CD14-positive monocyte (primary cell): ENCODE measurements at regions not wholly inside any gene's neighbourhood (a gene's known extent, or its start where the extent isn't known, plus 50 kb on each side); places are given as distances from the start of the nearest gene placed in this dataset.

Experiments used
- DNase-seq, 3 donors: peaks; one replicate each; pipeline ENCODE4 v3.0.0-alpha.2; 2011 to 2022
- H2AFZ ChIP-seq: 2 replicates; pipeline ENCODE4 v1.6.0; 2012; ENCODE audit warnings: mild to moderate bottlenecking, low read depth, low read length, inconsistent platforms; ENCODE audit not compliant: insufficient read depth, poor library complexity, severe bottlenecking
- H3K27ac ChIP-seq, 2 donors: 1 replicate in 1 of 2; 2 replicates in 1 of 2; pipeline ENCODE4 v1.5.1; 2012 to 2013; ENCODE audit warnings: low read length in 2 of 2, control low read depth in 1 of 2, inconsistent platforms in 1 of 2, low read depth in 1 of 2, mild to moderate bottlenecking in 1 of 2
- H3K27me3 ChIP-seq, 2 donors: one replicate each; pipeline versions ENCODE4 v1.6.0 to v1.6.1; 2011 to 2013; ENCODE audit warnings: low read length in 2 of 2; ENCODE audit not compliant: control insufficient read depth in 2 of 2, insufficient read depth in 2 of 2
- H3K36me3 ChIP-seq, 2 donors: replicated peaks in 1 of 2; 1 replicate in 1 of 2; 2 replicates in 1 of 2; pipeline versions ENCODE4 v1.5.1 to v1.6.1; 2012 to 2013; ENCODE audit warnings: low read length in 2 of 2, control low read depth in 1 of 2, inconsistent platforms in 1 of 2, mild to moderate bottlenecking in 1 of 2; ENCODE audit not compliant: insufficient read depth in 2 of 2, control insufficient read depth in 1 of 2
- H3K4me1 ChIP-seq, 2 donors: 1 replicate in 1 of 2; 2 replicates in 1 of 2; pipeline versions ENCODE4 v1.5.1 to v1.6.1; 2012 to 2013; ENCODE audit warnings: low read length in 2 of 2, control low read depth in 1 of 2, inconsistent platforms in 1 of 2, mild to moderate bottlenecking in 1 of 2, moderate library complexity in 1 of 2; ENCODE audit not compliant: insufficient read depth in 2 of 2, control insufficient read depth in 1 of 2
- H3K4me2 ChIP-seq: replicated peaks from 2 replicates; pipeline ENCODE3; 2012; ENCODE audit warnings: low read length, moderate library complexity, mild to moderate bottlenecking; ENCODE audit not compliant: poor library complexity, severe bottlenecking; ENCODE audit errors: extremely low read depth
- H3K4me3 ChIP-seq, 3 experiments: fragments of 200-600 bp in 1 of 3; sonication (generic) in 1 of 3; replicated peaks in 1 of 3; 1 replicate in 2 of 3; 2 replicates in 1 of 3; pipeline ENCODE4 v1.5.1; 2011 to 2013; ENCODE audit warnings: low read length in 3 of 3, mild to moderate bottlenecking in 3 of 3, control low read depth in 2 of 3, low read depth in 2 of 3, inconsistent platforms in 1 of 3, moderate library complexity in 1 of 3
- H3K79me2 ChIP-seq: 2 replicates; pipeline ENCODE4 v1.6.0; 2012; ENCODE audit warnings: mild to moderate bottlenecking, control low read depth, inconsistent platforms, low read length, moderate library complexity; ENCODE audit not compliant: insufficient read depth
- H3K9ac ChIP-seq: 2 replicates; pipeline ENCODE4 v1.6.0; 2017; ENCODE audit warnings: low read length, mild to moderate bottlenecking; ENCODE audit not compliant: insufficient read depth, poor library complexity, severe bottlenecking
- H3K9me3 ChIP-seq, 2 donors: replicated peaks in 1 of 2; 1 replicate in 1 of 2; 2 replicates in 1 of 2; pipeline versions ENCODE4 v1.5.1 to v1.6.1; 2012 to 2013; ENCODE audit warnings: low read length in 2 of 2, control low read depth in 1 of 2; ENCODE audit not compliant: control insufficient read depth in 1 of 2, insufficient read depth in 1 of 2
- H4K20me1 ChIP-seq: 2 replicates; pipeline ENCODE4 v1.6.0; 2012; ENCODE audit warnings: mild to moderate bottlenecking, low read length, control low read depth, moderate library complexity; ENCODE audit not compliant: insufficient read depth
- H3K27ac Mint-ChIP-seq, 7 donors: one replicate each; pipeline ENCODE4 v1.8.0; 2020; ENCODE audit warnings: mild to moderate bottlenecking in 7 of 7, mixed read lengths in 7 of 7, moderate library complexity in 6 of 7, inconsistent platforms in 2 of 7
- H3K27me3 Mint-ChIP-seq, 3 donors: one replicate each; pipeline ENCODE4 v1.8.0; 2021 to 2022; ENCODE audit warnings: low read depth in 3 of 3, mild to moderate bottlenecking in 3 of 3, mixed read lengths in 3 of 3, moderate library complexity in 3 of 3, inconsistent platforms in 1 of 3
- H3K36me3 Mint-ChIP-seq, 2 donors: one replicate each; pipeline ENCODE4 v1.8.0; 2020; ENCODE audit warnings: mixed read lengths in 2 of 2, inconsistent platforms in 1 of 2, mild to moderate bottlenecking in 1 of 2
- H3K4me1 Mint-ChIP-seq: one replicate; pipeline ENCODE4 v1.8.0; 2020; ENCODE audit warnings: mild to moderate bottlenecking, mixed read lengths
- H3K4me3 Mint-ChIP-seq, 2 donors: one replicate each; pipeline ENCODE4 v1.8.0; 2020; ENCODE audit warnings: mild to moderate bottlenecking in 2 of 2, mixed read lengths in 2 of 2, moderate library complexity in 1 of 2
- H3K9me3 Mint-ChIP-seq, 7 donors: one replicate each; pipeline ENCODE4 v1.8.0; 2020 to 2022; ENCODE audit warnings: mixed read lengths in 7 of 7, mild to moderate bottlenecking in 6 of 7, moderate library complexity in 6 of 7, inconsistent platforms in 2 of 7
- WGBS: methylation state at CpG from one replicate; pipeline ENCODE4 v1.1.5; 2013; ENCODE audit warnings: missing lambda C conversion rate; ENCODE audit not compliant: insufficient coverage; 5-methylcytosine and 5-hydroxymethylcytosine counted together
- intact Hi-C, 2 donors: fragments of 100-400 bp; cut with micrococcal nuclease; formaldehyde crosslinking; loops; one replicate each; pipeline versions ENCODE4 v1.15.0 to v1.15.1; 2023
- TF ChIP-seq, protein P1 (sequence below): fragments of 200-600 bp; IDR thresholded peaks from one replicate; pipeline ENCODE4 v1.8.0; 2022; ENCODE audit warnings: antibody characterized with exemption, mild to moderate bottlenecking

DNA sequence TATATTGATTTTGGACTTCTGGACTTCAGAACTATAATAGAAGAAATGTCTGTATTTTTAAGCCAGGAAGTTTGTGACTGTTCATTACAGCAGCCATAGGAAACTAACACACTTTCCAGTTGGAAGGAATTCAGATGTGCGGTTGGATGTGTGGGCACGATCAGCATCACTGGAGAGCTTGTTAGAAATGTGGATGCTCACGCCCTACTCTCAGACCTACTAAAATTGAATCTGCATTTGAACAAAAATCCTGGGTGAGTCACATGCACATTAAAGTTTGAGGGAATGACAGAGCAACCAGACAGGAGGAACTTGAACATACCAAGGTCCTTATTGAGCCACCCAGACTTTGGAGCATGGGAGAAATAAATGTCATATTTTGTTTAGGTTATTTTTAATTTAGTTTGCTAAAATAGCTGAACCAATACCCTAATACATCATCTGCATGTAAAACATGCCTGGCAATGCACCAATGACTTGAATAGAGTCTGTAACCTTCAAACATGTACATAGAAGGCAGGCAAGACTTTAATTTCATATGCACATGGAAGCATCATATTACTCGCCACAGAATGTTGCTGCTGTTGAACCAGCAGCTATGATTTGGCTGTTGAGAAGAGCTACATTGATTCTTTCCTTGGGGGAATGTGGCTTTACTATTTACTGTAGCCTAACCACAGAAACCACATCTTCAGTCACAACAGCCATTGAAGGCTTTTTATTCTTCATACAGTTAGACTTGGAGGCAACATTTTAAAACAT is 346.2 kb downstream of the BARHL2 start:
- Histone ChIP-seq H3K79me2 (no peaks in the 10 kb centered on the region), H3K9me3 (no peaks in the 10 kb centered on the region), H3K36me3 (no peaks in the 10 kb centered on the region), H3K9ac (no peak overlapping the region), H3K27me3 (no peaks in the 10 kb centered on the region), H3K4me3 (no peak overlapping the region), H2AFZ (no peak overlapping the region), H4K20me1 (no peaks in the 10 kb centered on the region), H3K4me2 (no peak overlapping the region), H3K27ac (no peak overlapping the region), H3K4me1 (no peaks in the 10 kb centered on the region)
- Mint-ChIP-seq H3K4me1 (no peaks in the 10 kb centered on the region), H3K9me3 (peaks cover 0 to 7% (median 2%) of the 10 kb centered on the region in 7 donors), H3K27ac (no peak overlapping the region), H3K4me3 (no peak overlapping the region), H3K27me3 (peaks cover 3 to 6% (median 4%) of the 10 kb centered on the region in 3 donors), H3K36me3 (no peaks in the 10 kb centered on the region)
- DNase-seq = no peak
- TF ChIP-seq, protein P1, sequence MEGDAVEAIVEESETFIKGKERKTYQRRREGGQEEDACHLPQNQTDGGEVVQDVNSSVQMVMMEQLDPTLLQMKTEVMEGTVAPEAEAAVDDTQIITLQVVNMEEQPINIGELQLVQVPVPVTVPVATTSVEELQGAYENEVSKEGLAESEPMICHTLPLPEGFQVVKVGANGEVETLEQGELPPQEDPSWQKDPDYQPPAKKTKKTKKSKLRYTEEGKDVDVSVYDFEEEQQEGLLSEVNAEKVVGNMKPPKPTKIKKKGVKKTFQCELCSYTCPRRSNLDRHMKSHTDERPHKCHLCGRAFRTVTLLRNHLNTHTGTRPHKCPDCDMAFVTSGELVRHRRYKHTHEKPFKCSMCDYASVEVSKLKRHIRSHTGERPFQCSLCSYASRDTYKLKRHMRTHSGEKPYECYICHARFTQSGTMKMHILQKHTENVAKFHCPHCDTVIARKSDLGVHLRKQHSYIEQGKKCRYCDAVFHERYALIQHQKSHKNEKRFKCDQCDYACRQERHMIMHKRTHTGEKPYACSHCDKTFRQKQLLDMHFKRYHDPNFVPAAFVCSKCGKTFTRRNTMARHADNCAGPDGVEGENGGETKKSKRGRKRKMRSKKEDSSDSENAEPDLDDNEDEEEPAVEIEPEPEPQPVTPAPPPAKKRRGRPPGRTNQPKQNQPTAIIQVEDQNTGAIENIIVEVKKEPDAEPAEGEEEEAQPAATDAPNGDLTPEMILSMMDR = no peak
- WGBS = no CpG with 5 or more reads among the region's 4 CpGs
- intact Hi-C loops = no loop called here

DNA sequence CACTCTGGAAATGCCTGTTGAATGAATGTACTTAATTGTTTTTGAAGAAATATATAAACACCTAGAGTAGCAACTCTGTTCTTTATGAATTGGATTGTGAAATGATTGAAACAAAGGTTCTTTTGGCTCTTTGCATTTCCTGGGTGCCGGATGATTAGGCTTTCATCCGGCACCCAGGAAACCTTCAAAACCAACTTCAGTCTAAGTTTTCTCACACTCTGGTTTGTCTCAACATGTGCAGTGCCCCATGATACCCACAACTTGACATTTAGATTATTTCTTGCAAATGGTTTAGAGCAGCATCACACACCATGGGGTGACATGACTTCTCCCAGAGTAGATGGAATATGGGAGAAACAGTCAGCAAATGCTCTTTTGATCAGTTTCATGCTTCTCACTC is 354.9 kb downstream of the BARHL2 start:
- no peaks in the 10 kb centered on the region for H3K27me3 ChIP-seq
- no peaks in the 10 kb centered on the region for H3K79me2 ChIP-seq
- Mint-ChIP-seq H3K36me3 (no peaks in the 10 kb centered on the region), H3K4me1 (no peaks in the 10 kb centered on the region), H3K27ac (no peak overlapping the region), H3K4me3 (no peak overlapping the region), H3K9me3 (peaks cover 0 to 4% (median 0%) of the 10 kb centered on the region in 7 donors), H3K27me3 (peaks cover 0 to 3% (median 2%) of the 10 kb centered on the region in 3 donors)
- H3K4me3 ChIP-seq = no peak overlapping the region
- DNase-seq = no peak
- H4K20me1 ChIP-seq = no peaks in the 10 kb centered on the region
- no peaks in the 10 kb centered on the region for H3K9me3 ChIP-seq
- no peaks in the 10 kb centered on the region for H3K4me1 ChIP-seq
- no peak overlapping the region for H3K9ac ChIP-seq
- H2AFZ ChIP-seq = no peak overlapping the region
- intact Hi-C loops = no loop called here
- H3K36me3 ChIP-seq = no peaks in the 10 kb centered on the region
- TF ChIP-seq, protein P1 = no peak
- H3K27ac ChIP-seq = no peak overlapping the region
- H3K4me2 ChIP-seq = no peak overlapping the region
- no CpG with 5 or more reads among the region's 2 CpGs for WGBS
